ENCODE measurements at regions not wholly inside any gene's neighbourhood (a gene's known extent, or its start where the extent isn't known, plus 50 kb on each side); places are given as distances from the start of the nearest gene placed in this dataset. TPM values are rescaled to one million over a fixed set of nuclear protein-coding genes. Genes with fewer than 3 reads are reported as not detected.

DNA sequence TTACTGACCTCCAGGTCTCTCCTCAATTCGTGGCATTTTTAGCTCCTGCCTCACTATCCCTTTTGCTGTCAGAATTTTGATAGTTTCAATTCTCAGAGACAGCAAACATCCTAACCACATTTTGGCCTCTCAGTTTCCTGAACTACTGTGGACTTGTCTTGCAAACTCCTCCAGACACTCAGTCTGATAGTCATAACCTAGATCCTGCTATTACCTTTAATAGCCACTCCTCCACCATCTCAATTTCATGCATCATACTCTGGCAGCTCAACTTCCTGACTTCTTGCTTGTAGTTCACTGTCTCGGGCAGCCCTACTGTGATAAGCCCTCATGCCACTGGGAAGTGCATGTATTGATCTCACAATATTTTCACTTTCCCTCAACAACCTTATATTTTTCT is 481.8 kb upstream of the CDH18 start:
- no peak overlapping the region for H3K4me3 ChIP-seq (ENCODE audit: low read length)
- peaks cover 4% of the 10 kb centered on the region for H3K9me3 ChIP-seq (replicated peaks; ENCODE audit: low read length)
- H3K36me3 ChIP-seq (ENCODE audit: insufficient read depth, low read length): no peaks in the 10 kb centered on the region
- no peaks in the 10 kb centered on the region for H3K27me3 ChIP-seq (ENCODE audit: control insufficient read depth, insufficient read depth, low read length)
- no peak overlapping the region for H3K9ac ChIP-seq (ENCODE audit: low read depth, low read length)
- H3K4me1 ChIP-seq (ENCODE audit: control insufficient read depth, insufficient read depth, low read length): no peaks in the 10 kb centered on the region
- no peak overlapping the region for H3K4me2 ChIP-seq (ENCODE audit: low read length)

GRCh38 chr5:20469390-20469789 is 481.4 kb upstream of the CDH18 start:
- H3K36me3 ChIP-seq (ENCODE audit: insufficient read depth, low read length): no peaks in the 10 kb centered on the region
- H3K9me3 ChIP-seq (replicated peaks; ENCODE audit: low read length): peaks cover 4% of the 10 kb centered on the region
- H3K4me2 ChIP-seq (ENCODE audit: low read length): no peak overlapping the region
- no peaks in the 10 kb centered on the region for H3K27me3 ChIP-seq (ENCODE audit: control insufficient read depth, insufficient read depth, low read length)
- H3K4me1 ChIP-seq (ENCODE audit: control insufficient read depth, insufficient read depth, low read length): no peaks in the 10 kb centered on the region
- no peak overlapping the region for H3K4me3 ChIP-seq (ENCODE audit: low read length)
- no peak overlapping the region for H3K9ac ChIP-seq (ENCODE audit: low read depth, low read length)

DNA sequence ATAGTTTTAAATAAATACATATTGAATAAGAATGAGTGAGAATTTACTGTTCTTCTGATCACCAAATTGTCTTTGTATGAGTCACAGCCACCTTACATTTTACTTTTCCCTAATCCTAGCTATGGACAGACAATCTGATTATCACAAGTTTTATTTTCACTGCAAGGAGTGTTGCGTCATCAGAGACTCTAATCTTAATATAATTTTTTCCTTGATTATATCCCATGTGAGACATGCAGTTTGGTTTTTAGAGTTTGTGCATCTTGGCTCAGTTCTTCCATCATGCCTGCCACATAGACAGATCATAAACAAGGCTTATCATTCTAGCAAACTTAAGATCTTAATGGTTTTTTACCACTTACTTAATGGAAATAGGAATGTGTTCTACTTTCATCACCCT is 478.5 kb upstream of the CDH18 start:
- H3K4me2 ChIP-seq (ENCODE audit: low read length): no peak overlapping the region
- no peaks in the 10 kb centered on the region for H3K4me1 ChIP-seq (ENCODE audit: control insufficient read depth, insufficient read depth, low read length)
- peaks cover 4% of the 10 kb centered on the region for H3K9me3 ChIP-seq (replicated peaks; ENCODE audit: low read length)
- no peaks in the 10 kb centered on the region for H3K27me3 ChIP-seq (ENCODE audit: control insufficient read depth, insufficient read depth, low read length)
- no peak overlapping the region for H3K9ac ChIP-seq (ENCODE audit: low read depth, low read length)
- no peaks in the 10 kb centered on the region for H3K36me3 ChIP-seq (ENCODE audit: insufficient read depth, low read length)
- no peak overlapping the region for H3K4me3 ChIP-seq (ENCODE audit: low read length)

GRCh38 chr5:20463206-20463605 is 475.2 kb upstream of the CDH18 start:
- Histone ChIP-seq H3K4me2 (ENCODE audit: low read length) (no peak overlapping the region), H3K9ac (ENCODE audit: low read depth, low read length) (no peak overlapping the region), H3K9me3 (replicated peaks; ENCODE audit: low read length) (no peaks in the 10 kb centered on the region), H3K4me3 (ENCODE audit: low read length) (no peak overlapping the region), H3K27me3 (ENCODE audit: control insufficient read depth, insufficient read depth, low read length) (no peaks in the 10 kb centered on the region), H3K36me3 (ENCODE audit: insufficient read depth, low read length) (no peaks in the 10 kb centered on the region), H3K4me1 (ENCODE audit: control insufficient read depth, insufficient read depth, low read length) (no peaks in the 10 kb centered on the region)

DNA sequence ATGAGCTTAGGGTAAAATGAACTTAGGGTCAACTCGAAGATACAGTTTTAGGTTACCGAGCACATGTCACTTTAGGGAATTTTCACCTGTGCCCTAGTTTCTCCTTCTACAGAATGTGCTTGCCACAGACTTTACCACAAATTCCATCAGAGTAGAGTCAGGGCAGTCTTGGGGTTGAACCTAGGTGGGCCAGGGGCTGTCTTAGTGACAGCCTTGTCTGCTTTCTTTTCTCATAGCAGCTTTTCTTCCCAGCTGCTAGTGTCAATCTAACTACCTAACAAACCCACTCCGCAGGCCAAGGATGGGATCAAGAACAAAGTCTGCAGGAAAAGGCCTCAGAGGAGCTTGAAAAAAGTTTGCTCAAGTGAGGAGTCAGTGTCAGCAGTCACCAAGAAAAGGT is 458.1 kb upstream of the CDH18 start:
- H3K36me3 ChIP-seq (ENCODE audit: insufficient read depth, low read length): no peaks in the 10 kb centered on the region
- H3K4me1 ChIP-seq (ENCODE audit: control insufficient read depth, insufficient read depth, low read length): no peaks in the 10 kb centered on the region
- H3K9ac ChIP-seq (ENCODE audit: low read depth, low read length): no peak overlapping the region
- H3K4me2 ChIP-seq (ENCODE audit: low read length): no peak overlapping the region
- H3K4me3 ChIP-seq (ENCODE audit: low read length): no peak overlapping the region
- H3K9me3 ChIP-seq (replicated peaks; ENCODE audit: low read length): no peaks in the 10 kb centered on the region
- H3K27me3 ChIP-seq (ENCODE audit: control insufficient read depth, insufficient read depth, low read length): no peaks in the 10 kb centered on the region

- Histone ChIP-seq H3K4me2 (ENCODE audit: low read length) (no peak overlapping the region), H3K9me3 (replicated peaks; ENCODE audit: low read length) (no peaks in the 10 kb centered on the region), H3K4me3 (ENCODE audit: low read length) (no peak overlapping the region), H3K36me3 (ENCODE audit: insufficient read depth, low read length) (no peaks in the 10 kb centered on the region), H3K9ac (ENCODE audit: low read depth, low read length) (no peak overlapping the region), H3K4me1 (ENCODE audit: control insufficient read depth, insufficient read depth, low read length) (no peaks in the 10 kb centered on the region), H3K27me3 (ENCODE audit: control insufficient read depth, insufficient read depth, low read length) (no peaks in the 10 kb centered on the region)
Observed at GRCh38 chr5:20445326-20445860, 457.4 kb upstream of the CDH18 start.

GRCh38 chr5:20434786-20435185 is 446.8 kb upstream of the CDH18 start:
- no peak overlapping the region for H3K4me2 ChIP-seq (ENCODE audit: low read length)
- H3K4me1 ChIP-seq (ENCODE audit: control insufficient read depth, insufficient read depth, low read length): no peaks in the 10 kb centered on the region
- H3K36me3 ChIP-seq (ENCODE audit: insufficient read depth, low read length): no peaks in the 10 kb centered on the region

GRCh38 chr5:20420991-20421595 is 433.1 kb upstream of the CDH18 start:
- Histone ChIP-seq H3K4me3 (ENCODE audit: low read length) (no peak overlapping the region), H3K9ac (ENCODE audit: low read depth, low read length) (no peak overlapping the region), H3K27me3 (ENCODE audit: control insufficient read depth, insufficient read depth, low read length) (no peaks in the 10 kb centered on the region), H3K4me1 (ENCODE audit: control insufficient read depth, insufficient read depth, low read length) (no peaks in the 10 kb centered on the region), H3K4me2 (ENCODE audit: low read length) (no peak overlapping the region), H3K9me3 (replicated peaks; ENCODE audit: low read length) (no peaks in the 10 kb centered on the region), H3K36me3 (ENCODE audit: insufficient read depth, low read length) (no peaks in the 10 kb centered on the region)

More at GRCh38 chr5:20434786-20435185, 446.8 kb upstream of the CDH18 start:
- no peak overlapping the region for H3K4me3 ChIP-seq (ENCODE audit: low read length)
- H3K27me3 ChIP-seq (ENCODE audit: control insufficient read depth, insufficient read depth, low read length): no peaks in the 10 kb centered on the region
- no peaks in the 10 kb centered on the region for H3K9me3 ChIP-seq (replicated peaks; ENCODE audit: low read length)
- no peak overlapping the region for H3K9ac ChIP-seq (ENCODE audit: low read depth, low read length)

Small RNAs in the stretch of these regions (small RNA-seq; reads per million reads assigned to genes)
- gene AC091946.2 (not detected), gene AC140172.1 (not detected)
